AG04450 (cell line): ENCODE measurements at regions not wholly inside any gene's neighbourhood (a gene's known extent, or its start where the extent isn't known, plus 50 kb on each side); places are given as distances from the start of the nearest gene placed in this dataset.

Experiments used
- CTCF ChIA-PET: fragments of 300-600, 350-600 bp; formaldehyde crosslinking; extraction: SDS; loops from one replicate; lab custom pipeline; 2022; ENCODE audit warnings: antibody characterized with exemption, inconsistent platforms; lab: Charles Lee
- POLR2A ChIA-PET: fragments of 350-600 bp; formaldehyde crosslinking; extraction: SDS; loops from one replicate; lab custom pipeline; 2021; ENCODE audit warnings: antibody characterized with exemption, inconsistent platforms; lab: Yijun Ruan, JAX
- DNase-seq: peaks from one replicate; pipeline ENCODE4 v3.0.0-alpha.2; 2011; ENCODE audit warnings: low read depth, low spot score
- H3K27ac ChIP-seq: one replicate; pipeline ENCODE4 v1.5.1; 2012; ENCODE audit warnings: low read depth, low read length, control low read depth
- H3K27me3 ChIP-seq: one replicate; pipeline ENCODE4 v1.6.0; 2012; ENCODE audit warnings: low read length; ENCODE audit not compliant: control insufficient read depth, insufficient read depth
- H3K4me3 ChIP-seq: 2 replicates; pipeline ENCODE4 v1.5.1; 2011; ENCODE audit warnings: mild to moderate bottlenecking, low read depth, low read length, control low read depth
- H3K9me3 ChIP-seq: 2 replicates; pipeline ENCODE4 v1.5.1; 2012; ENCODE audit warnings: low read length; ENCODE audit not compliant: control insufficient read depth, insufficient read depth
- CTCF ChIP-seq: IDR thresholded peaks from 2 replicates; pipeline ENCODE4 v1.5.1; 2011; ENCODE audit warnings: low read depth, low read length, control low read depth, inconsistent platforms

- POLR2A ChIA-PET: no interaction called here
- Histone ChIP-seq H3K27me3 (no peaks in the 10 kb centered on the region), H3K27ac (no peak overlapping the region), H3K9me3 (no peaks in the 10 kb centered on the region), H3K4me3 (no peak overlapping the region)
- no peak for TF ChIP-seq CTCF
- CTCF ChIA-PET: interaction anchor here (0.6 to 1.0 kb wide), 2 partner anchors 31 to 72 kb away, joined by 3 to 4 read pairs; no protein-coding TSS in a partner anchor
- DNase-seq: no peak
Measured at GRCh38 chr6:80637312-80637711, 530.8 kb downstream of the BCKDHB start.

DNA sequence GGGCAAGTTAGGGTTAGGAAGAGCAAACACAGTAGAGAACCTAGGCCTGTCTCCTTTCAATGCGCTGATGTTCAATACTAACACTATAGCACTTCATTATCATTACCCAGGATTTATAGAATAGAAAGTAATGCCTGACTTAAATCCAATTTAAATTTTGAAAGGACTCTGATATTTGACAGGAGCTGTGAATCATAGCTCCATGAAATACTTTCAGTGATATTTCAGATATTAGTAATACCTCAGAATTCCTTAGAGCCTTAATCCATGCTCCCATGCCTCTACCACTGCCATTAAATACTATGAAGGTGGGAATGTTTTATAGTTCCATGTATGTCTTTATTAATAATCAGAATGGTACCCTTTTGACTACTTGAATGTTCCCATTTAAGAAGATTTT is 530.2 kb downstream of the BCKDHB start:
- no peak overlapping the region for H3K27ac ChIP-seq
- H3K27me3 ChIP-seq: no peaks in the 10 kb centered on the region
- H3K4me3 ChIP-seq: no peak overlapping the region
- ChIA-PET POLR2A (no interaction called here), CTCF (interaction anchor here (0.6 kb wide), 2 partner anchors 73 to 444 kb away, joined by 3 read pairs; no protein-coding TSS in a partner anchor)
- TF ChIP-seq CTCF: no peak
- no peak for DNase-seq
- no peaks in the 10 kb centered on the region for H3K9me3 ChIP-seq

DNA sequence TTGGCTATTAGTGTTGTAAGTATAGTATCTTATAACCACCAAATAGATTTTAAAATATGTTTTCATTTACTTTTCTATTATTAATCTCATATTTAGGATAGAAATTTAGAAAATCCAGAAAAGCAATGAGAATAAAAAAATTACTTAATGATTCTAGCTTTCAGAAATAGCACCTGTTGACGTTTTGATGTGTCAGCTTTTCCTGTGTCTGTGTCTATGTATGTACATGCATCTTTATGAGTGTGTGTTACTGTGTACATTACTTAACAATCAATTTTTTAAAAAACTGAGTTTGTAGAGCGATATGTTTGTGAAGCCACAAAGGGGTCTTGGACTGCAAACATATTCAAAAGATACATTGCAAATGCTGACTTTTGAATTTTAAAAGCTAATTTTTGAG is 526.9 kb downstream of the BCKDHB start:
- ChIA-PET CTCF (interaction anchor here (0.6 kb wide), 1 partner anchor 28 kb away, joined by 3 read pairs; no protein-coding TSS in a partner anchor), POLR2A (no interaction called here)
- TF ChIP-seq CTCF: no peak
- H3K9me3 ChIP-seq: no peaks in the 10 kb centered on the region
- no peak for DNase-seq
- no peak overlapping the region for H3K4me3 ChIP-seq
- no peaks in the 10 kb centered on the region for H3K27me3 ChIP-seq
- no peak overlapping the region for H3K27ac ChIP-seq

DNA sequence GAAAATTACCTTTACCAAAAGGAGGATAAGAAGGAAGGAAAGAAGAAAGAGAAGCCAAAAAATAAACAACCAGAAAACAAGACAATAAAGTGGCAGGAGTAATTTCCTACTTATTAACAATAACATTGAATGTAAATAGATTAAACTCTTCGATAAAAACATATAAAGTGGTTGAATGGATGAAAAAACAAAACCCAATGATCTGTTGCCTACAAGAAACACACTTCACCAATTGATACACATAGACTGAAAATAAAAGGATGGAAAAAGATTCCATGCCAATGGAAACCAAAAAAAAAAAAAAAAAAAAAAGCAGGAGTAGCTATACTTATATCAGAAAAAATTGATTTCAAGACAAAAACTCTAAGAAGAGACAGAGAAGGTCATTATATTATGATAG is 518.9 kb downstream of the BCKDHB start:
- ChIA-PET CTCF (no interaction called here), POLR2A (no interaction called here)
- no peaks in the 10 kb centered on the region for H3K27me3 ChIP-seq
- peaks cover 5% of the 10 kb centered on the region; the same call in 1 of the 2 replicates for H3K9me3 ChIP-seq
- H3K4me3 ChIP-seq: no peak overlapping the region
- no peak for DNase-seq
- H3K27ac ChIP-seq: no peak overlapping the region
- TF ChIP-seq CTCF: no peak

DNA sequence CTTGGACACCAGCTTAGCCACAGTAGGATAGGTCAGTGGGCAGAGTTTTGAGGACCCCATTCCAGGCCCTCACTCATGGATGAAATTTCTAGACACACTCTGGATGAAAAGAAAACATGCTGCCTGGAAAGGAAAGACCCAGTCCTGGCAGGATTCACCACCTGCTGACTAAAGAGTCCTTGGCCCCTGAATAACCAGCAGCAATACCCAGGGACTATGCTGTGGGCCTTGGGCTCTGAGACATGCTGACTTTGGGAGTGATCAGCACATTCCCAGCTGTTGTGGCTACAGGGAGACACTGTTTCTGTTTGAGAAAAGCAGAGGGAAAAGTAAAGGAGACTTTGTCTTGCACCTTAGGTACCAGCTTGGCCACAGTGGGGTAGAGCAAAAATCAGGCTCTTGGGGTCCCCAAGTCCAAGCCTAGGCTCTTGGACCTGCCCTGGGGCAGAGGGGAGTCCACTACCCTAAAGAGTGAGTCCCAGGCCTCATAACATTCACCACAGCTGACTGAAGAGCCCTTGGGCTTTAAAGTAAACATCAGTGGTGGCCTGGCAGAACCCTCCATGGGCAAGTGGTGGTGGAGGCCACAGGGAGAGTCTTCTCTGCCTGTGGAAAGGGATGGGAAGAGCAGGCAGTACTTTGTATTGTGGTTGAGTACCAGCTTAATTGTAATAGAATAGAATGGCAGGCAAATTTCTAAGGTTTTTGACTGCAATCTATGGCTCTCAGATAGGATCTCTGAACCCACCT is 516.8 kb downstream of the BCKDHB start:
- no peak for DNase-seq
- H3K9me3 ChIP-seq: peaks cover 5% of the 10 kb centered on the region; the same call in 1 of the 2 replicates
- no peak for TF ChIP-seq CTCF
- POLR2A ChIA-PET: no interaction called here
- no peak overlapping the region for H3K4me3 ChIP-seq
- no peak overlapping the region for H3K27ac ChIP-seq
- CTCF ChIA-PET: no interaction called here
- H3K27me3 ChIP-seq: no peaks in the 10 kb centered on the region
